HG02870 (cell line): ENCODE measurements at regions not wholly inside any gene's neighbourhood (a gene's known extent, or its start where the extent isn't known, plus 50 kb on each side); places are given as distances from the start of the nearest gene placed in this dataset.
"Not testable (repeated sequence)": the region's sequence is repeated elsewhere in the genome, so short reads cannot be mapped to it uniquely, and the experiment has no call there.

ENCODE experiments used
- ATAC-seq: cut with Tn5 transposase; IDR thresholded peaks from one replicate; pipeline ENCODE4 v1.9.1; 2021; ENCODE audit warnings: mild to moderate bottlenecking, moderate library complexity; ENCODE audit not compliant: unreplicated experiment

DNA sequence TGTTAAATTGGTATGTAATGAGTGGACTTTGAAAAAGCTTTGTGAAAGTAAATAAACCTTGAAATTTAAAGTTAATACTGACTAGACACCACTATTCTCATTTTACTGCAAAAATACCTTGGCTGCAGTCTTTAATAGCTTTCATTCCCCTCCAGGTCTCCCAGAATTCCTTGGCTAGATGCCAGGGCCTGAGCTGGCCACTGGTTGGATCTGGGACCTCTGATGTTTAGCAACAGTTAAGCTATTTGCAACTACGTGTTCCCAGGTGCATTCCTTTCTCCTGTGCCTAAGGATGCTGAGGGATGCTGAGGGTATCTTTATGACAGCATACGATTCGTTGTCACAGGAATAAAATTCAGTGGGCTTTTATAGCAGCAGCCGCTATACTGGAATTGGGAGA is 938.7 kb downstream of the TTLL7 start:
- ATAC-seq, result no peak

DNA sequence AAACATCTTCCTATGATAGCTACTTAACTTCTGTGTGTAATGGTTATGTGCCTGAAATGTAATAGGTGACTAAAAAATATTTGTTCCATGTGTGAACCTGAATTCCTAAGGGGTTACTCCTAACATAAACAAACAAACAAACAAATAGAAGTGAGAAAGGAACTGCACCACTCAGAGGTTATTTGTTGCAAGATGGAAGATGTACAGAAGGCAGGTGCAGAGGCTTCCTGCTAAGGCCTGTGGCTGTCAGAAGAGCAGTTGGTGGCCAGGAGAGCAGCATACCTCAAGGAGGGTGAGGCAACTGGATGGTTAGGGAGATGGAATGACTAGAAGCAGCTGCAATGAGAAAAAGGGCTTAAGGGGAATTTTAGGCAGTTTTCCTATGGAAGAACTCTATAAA is 940.6 kb downstream of the TTLL7 start:
- no peak for ATAC-seq

GRCh38 chr1:83055391-83056170 is 943.4 kb downstream of the TTLL7 start:
- no peak for ATAC-seq

DNA sequence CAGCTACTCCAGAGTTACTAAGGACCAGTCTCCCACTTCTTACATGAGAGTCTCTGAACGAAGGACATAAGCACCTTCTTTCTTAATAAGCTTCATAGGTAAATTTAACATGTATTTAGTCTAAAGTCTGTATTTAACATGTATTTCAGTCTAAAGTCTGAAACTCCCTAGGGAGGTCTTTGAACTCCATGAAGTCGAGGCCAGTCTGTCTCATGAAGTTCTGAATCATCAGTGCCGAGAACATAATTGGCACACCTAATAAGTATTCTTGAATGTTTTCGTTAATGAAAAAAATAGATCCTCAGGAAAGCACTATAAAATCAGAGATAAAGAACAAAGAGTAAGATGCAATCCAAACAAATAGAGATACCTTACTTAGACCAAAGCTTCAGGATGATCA is 945.5 kb downstream of the TTLL7 start:
- no peak for ATAC-seq

- no peak for ATAC-seq
These were observed 946.1 kb downstream of the TTLL7 start for GRCh38 chr1:83052865-83053264.

DNA sequence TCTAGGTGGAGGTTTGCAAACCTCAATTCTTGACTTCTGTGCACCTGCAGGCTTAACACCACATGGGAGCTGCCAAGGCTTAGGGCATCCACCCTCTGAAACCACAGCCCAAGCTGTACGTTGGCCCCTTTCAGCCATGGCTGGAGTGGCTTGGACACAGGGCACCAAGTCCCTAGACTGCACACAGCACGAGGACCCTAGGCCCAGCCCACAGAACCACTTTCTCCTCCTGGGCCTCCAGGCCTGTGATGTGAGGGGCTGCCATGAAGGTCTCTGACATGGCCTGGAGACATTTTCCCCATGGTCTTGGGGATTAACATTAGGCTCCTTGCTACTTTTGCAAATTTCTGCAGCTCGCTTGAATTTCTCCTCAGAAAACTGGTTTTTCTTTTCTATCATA is 947.9 kb downstream of the TTLL7 start:
- not testable (repeated sequence) for ATAC-seq

DNA sequence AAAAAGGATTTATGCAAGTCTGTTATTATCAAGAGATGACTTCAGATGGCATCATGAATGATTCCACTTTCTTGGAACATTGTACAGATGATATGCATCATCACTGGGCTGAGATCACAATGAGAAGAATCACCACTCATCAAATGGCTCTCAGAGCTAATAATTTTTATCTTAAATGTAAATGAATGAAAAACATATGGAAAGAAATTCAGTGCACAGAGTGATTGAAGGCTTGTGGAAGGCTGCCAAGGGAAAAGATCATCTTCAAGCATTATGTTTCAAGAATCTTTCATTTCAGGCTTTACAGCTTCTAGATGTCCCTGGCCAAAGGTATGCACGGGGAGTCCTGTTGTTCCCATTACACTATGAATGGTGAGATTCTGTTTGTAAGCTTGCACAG is 955.7 kb downstream of the TTLL7 start:
- no peak for ATAC-seq

DNA sequence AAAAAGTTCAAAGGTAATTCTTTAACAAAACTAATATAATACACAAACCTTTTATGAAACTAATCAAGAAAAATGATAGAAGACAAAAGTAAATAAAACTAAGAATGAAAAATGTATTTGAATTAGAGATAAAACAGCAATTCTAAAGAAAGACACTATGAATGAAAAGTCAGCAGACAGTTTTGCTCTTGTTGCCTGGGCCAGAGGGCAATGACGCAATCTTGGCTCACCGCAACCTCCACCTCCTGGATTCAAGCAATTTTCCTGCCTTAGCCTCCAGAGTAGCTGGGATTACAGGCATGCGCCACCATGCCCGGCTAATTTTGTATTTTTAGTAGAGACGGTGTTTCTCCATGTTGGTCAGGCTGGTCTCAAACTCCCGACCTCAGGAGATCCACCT is 959.8 kb downstream of the TTLL7 start:
- not testable (repeated sequence) for ATAC-seq

DNA sequence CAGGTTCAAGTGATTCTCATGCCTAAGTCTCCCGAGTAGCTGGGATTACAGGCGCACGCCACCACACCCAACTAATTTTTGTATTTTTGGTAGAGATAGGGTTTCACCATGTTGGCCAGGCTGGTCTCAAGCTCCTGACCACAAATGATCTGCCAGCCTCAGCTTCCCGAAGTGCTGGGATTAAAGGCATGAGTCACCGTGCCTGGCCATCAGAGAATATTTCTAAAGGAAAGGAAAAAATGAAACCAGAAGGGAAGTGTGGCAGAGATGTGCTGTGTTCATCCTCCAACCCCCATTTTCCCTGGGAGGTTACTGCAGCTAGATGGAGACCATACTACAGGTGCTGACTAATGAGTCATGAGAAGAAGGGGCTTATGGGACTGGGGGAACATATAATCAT is 964.1 kb downstream of the TTLL7 start:
- no peak for ATAC-seq

DNA sequence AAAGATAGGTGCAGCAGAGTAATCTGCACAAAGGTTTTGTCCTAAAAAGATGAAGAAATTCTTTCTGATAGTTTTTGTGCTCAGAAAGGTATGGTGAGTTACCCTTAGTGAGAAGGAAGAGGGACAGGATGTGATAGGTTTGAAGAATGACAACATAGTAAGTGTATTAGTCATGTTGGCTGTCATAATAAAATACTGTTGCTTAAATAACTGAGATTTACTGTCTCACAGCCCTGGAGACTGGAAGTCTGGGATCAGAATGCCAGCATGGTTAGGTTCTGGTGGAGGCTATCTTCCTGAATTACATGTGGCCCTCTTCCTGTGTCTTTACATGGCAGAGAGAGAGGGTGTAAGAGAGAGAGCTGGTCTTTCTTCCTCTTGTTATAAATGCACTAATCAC is 965.2 kb downstream of the TTLL7 start:
- no peak for ATAC-seq

DNA sequence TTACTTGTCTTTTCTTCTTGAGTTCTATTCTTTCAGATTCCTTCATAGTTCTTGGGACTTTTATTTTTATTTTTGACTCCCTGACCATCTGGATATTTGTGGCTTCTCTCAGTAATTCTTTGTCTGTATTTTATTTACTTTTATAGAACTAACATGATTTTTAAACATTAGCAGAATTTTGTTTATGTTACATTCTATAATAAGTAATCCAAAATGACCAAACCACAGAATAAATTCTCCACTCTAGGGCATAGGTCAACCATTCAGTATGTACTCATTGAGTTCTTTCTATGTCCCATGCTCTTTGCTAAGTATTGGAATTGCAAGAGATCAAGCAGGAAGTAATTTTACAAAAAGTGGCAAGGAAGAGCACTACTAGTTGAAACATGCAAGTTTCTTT is 969.0 kb downstream of the TTLL7 start:
- ATAC-seq, result no peak

DNA sequence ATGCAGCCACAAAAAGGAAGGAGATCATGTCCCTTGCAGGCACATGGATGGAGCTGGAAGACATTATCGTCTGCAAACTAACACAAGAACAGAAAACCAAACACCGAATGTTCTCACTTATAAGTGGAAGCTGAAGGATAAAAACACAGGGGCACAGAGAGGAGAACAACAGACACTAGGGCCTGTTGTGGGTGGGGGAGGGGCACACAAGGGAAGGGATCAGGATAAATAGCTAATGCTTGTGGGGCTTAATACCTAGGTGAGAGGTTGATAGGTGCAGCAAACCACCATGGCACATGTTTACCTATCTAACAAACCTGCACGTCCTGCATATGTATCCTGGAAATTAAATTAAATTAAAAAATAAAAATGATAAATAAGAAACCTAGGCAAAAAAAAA is 969.9 kb downstream of the TTLL7 start:
- no peak for ATAC-seq

GRCh38 chr1:83028467-83028866 is 970.5 kb downstream of the TTLL7 start:
- no peak for ATAC-seq

GRCh38 chr1:83027511-83027910 is 971.4 kb downstream of the TTLL7 start:
- no peak for ATAC-seq

- no peak for ATAC-seq
These were observed 972.2 kb downstream of the TTLL7 start for GRCh38 chr1:83026745-83027144.

DNA sequence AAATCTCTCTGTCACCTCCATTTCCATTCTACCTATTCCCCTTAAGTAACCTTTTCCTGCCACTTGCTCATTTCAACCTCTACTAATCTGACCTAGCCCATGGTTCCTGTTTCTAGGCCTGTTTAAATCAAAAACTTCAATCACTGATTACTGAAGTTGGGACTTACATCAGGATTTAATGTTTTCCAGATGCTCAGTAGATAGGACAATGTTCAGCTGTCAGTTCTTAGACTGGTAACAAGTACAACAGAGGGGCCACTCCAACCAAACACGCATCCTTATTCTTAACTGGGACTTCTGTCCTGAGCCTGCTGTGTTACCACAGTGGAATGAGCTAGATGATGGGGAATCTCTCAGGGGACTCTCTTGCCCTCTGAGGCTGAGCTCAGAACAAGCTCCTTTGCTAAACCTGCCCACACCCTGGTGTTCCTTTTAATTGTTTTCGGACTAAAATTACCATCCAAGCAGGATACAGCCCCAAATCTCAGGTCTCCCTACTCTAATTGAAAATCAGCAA is 974.6 kb downstream of the TTLL7 start:
- no peak for ATAC-seq

GRCh38 chr1:83023212-83023611 is 975.7 kb downstream of the TTLL7 start:
- ATAC-seq, result no peak

GRCh38 chr1:83022206-83022605 is 976.7 kb downstream of the TTLL7 start:
- no peak for ATAC-seq

DNA sequence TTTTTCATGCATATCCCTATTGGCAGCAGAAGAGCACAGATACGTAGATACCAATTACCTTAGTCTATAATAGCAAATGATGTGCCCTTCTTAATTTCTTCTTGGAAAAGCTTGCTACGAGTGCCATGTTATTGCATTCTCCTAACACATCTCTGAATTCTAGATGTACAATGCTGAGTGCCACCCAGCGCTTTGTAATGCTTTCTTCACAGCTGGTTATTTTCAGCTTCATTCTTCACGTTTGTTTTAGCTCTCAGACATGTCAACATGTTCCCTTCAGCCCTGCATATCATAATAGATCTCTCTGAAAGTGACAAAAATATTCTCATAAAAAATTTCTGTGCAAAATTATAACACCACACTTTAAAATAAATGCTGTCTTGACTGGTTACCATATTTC is 981.2 kb downstream of the TTLL7 start:
- ATAC-seq, result no peak

GRCh38 chr1:83017276-83017675 is 981.7 kb downstream of the TTLL7 start:
- ATAC-seq, result no peak

- no peak for ATAC-seq
These were observed 982.5 kb downstream of the TTLL7 start for GRCh38 chr1:83016354-83016849.

DNA sequence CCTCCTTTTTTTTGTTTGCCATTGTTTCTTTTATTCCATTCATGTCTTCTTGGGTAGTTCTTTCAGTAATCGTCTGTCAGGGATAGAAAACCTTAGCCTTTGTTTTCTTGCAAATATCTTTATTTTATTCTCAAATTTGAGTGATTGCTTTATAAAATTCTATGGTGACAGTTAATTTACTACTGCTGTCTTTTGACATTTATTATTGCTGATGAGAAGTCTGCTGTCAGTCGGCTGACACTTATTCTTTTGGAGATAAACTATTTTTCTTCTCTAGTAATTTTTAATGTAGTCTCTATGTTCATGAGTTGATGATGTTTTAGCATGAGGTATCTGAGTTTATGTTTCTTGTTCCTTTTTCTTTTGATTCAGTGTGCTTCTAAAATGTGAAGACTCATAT is 983.8 kb downstream of the TTLL7 start:
- no peak for ATAC-seq

DNA sequence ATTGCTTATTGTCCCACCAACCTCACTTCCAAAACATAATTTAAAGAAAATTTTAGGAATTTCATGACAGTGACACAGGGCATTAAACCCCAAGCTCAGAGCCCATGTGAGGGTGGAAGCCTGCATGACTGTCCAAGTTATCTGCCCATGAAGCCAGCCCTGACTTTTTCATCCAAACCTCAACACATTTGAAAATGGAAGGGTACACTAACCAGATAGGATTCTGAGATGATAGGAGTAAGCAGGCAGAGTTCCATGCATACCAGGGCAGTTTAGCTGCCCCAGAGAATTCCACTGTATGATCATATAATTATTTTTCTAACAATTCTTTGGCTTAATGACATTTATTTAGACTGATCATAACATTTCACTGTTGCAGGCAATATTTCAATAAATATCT is 986.0 kb downstream of the TTLL7 start:
- no peak for ATAC-seq
